ENCODE measurements at regions not wholly inside any gene's neighbourhood (a gene's known extent, or its start where the extent isn't known, plus 50 kb on each side); places are given as distances from the start of the nearest gene placed in this dataset.

- Histone ChIP-seq H3K4me2 (ENCODE audit: control insufficient read depth, extremely low read depth, insufficient read depth, low read depth, low read length) (no peak overlapping the region), H3K79me2 (ENCODE audit: control insufficient read depth, insufficient read depth, low read length) (no peaks in the 10 kb centered on the region), H3K4me1 (ENCODE audit: control insufficient read depth, extremely low read depth, insufficient read depth, low read length) (no peaks in the 10 kb centered on the region), H3K27ac (ENCODE audit: control insufficient read depth, insufficient read depth, low read length) (no peak overlapping the region), H3K36me3 (ENCODE audit: control insufficient read depth in 2 of 2, extremely low read depth in 1 of 2, insufficient read depth in 2 of 2, low read length in 2 of 2) (no peaks in the 10 kb centered on the region), H2AFZ (ENCODE audit: control insufficient read depth, low read length) (no peak overlapping the region), H3K27me3 (ENCODE audit: control insufficient read depth, extremely low read depth, insufficient read depth, low read length) (no peaks in the 10 kb centered on the region), H4K20me1 (ENCODE audit: control insufficient read depth, extremely low read depth, insufficient read depth, low read length) (no peaks in the 10 kb centered on the region), H3K9ac (ENCODE audit: control insufficient read depth, extremely low read depth, insufficient read depth, low read length) (no peak overlapping the region), H3K9me1 (ENCODE audit: control insufficient read depth, extremely low read depth, insufficient read depth, low read length) (no peaks in the 10 kb centered on the region), H3K4me3 (ENCODE audit: control insufficient read depth in 2 of 3, extremely low read depth in 1 of 3, insufficient read depth in 2 of 3, low read depth in 1 of 3, low read length in 3 of 3) (no peak overlapping the region), H3K9me3 (ENCODE audit: control insufficient read depth, low read depth, low read length) (no peaks in the 10 kb centered on the region)
- dilution Hi-C loops (cut with MboI; ENCODE audit: extremely low pct_ligation_motif_present, low sequenced_read_pairs) = no loop called here
- DNase-seq (ENCODE audit: low read depth, low spot score) = no peak
- no peak for FAIRE-seq
- TF ChIP-seq CTCF (optimal IDR thresholded peaks at IDR 0.05 in 1 of 3, IDR thresholded peaks at IDR 0.05 in 1 of 3, conservative IDR thresholded peaks at IDR 0.05 in 1 of 3; ENCODE audit: extremely low read depth in 1 of 3, insufficient read depth in 2 of 3, low read length in 3 of 3) = no peak
- no peak for TF ChIP-seq EZH2 (IDR thresholded peaks at IDR 0.05; ENCODE audit: low read length)
Measured at GRCh38 chr10:55979203-55979602, 381.9 kb downstream of the ZWINT start.

- FAIRE-seq = no peak
- Histone ChIP-seq H3K4me1 (ENCODE audit: control insufficient read depth, extremely low read depth, insufficient read depth, low read length) (no peaks in the 10 kb centered on the region), H3K36me3 (ENCODE audit: control insufficient read depth in 2 of 2, extremely low read depth in 1 of 2, insufficient read depth in 2 of 2, low read length in 2 of 2) (no peaks in the 10 kb centered on the region), H3K4me2 (ENCODE audit: control insufficient read depth, extremely low read depth, insufficient read depth, low read depth, low read length) (no peak overlapping the region), H4K20me1 (ENCODE audit: control insufficient read depth, extremely low read depth, insufficient read depth, low read length) (no peaks in the 10 kb centered on the region), H3K9me3 (ENCODE audit: control insufficient read depth, low read depth, low read length) (no peaks in the 10 kb centered on the region), H3K27me3 (ENCODE audit: control insufficient read depth, extremely low read depth, insufficient read depth, low read length) (no peaks in the 10 kb centered on the region), H3K4me3 (ENCODE audit: control insufficient read depth in 2 of 3, extremely low read depth in 1 of 3, insufficient read depth in 2 of 3, low read depth in 1 of 3, low read length in 3 of 3) (no peak overlapping the region), H3K9ac (ENCODE audit: control insufficient read depth, extremely low read depth, insufficient read depth, low read length) (no peak overlapping the region), H3K79me2 (ENCODE audit: control insufficient read depth, insufficient read depth, low read length) (no peaks in the 10 kb centered on the region), H3K9me1 (ENCODE audit: control insufficient read depth, extremely low read depth, insufficient read depth, low read length) (no peaks in the 10 kb centered on the region), H3K27ac (ENCODE audit: control insufficient read depth, insufficient read depth, low read length) (no peak overlapping the region), H2AFZ (ENCODE audit: control insufficient read depth, low read length) (no peak overlapping the region)
- no peak for TF ChIP-seq CTCF (optimal IDR thresholded peaks at IDR 0.05 in 1 of 3, IDR thresholded peaks at IDR 0.05 in 1 of 3, conservative IDR thresholded peaks at IDR 0.05 in 1 of 3; ENCODE audit: extremely low read depth in 1 of 3, insufficient read depth in 2 of 3, low read length in 3 of 3)
- TF ChIP-seq EZH2 (IDR thresholded peaks at IDR 0.05; ENCODE audit: low read length) = no peak
- no peak for DNase-seq (ENCODE audit: low read depth, low spot score)
- dilution Hi-C loops (cut with MboI; ENCODE audit: extremely low pct_ligation_motif_present, low sequenced_read_pairs) = no loop called here
Measured at GRCh38 chr10:55966101-55966500, 395.0 kb downstream of the ZWINT start.
